HG03575 (cell line): ENCODE measurements at regions not wholly inside any gene's neighbourhood (a gene's known extent, or its start where the extent isn't known, plus 50 kb on each side); places are given as distances from the start of the nearest gene placed in this dataset.

Experiments
- ATAC-seq: cut with Tn5 transposase; IDR thresholded peaks from one replicate; pipeline ENCODE4 v1.9.1; 2021; ENCODE audit not compliant: unreplicated experiment, insufficient number of reproducible peaks, low FRiP score; ENCODE audit errors: extremely low read depth

DNA sequence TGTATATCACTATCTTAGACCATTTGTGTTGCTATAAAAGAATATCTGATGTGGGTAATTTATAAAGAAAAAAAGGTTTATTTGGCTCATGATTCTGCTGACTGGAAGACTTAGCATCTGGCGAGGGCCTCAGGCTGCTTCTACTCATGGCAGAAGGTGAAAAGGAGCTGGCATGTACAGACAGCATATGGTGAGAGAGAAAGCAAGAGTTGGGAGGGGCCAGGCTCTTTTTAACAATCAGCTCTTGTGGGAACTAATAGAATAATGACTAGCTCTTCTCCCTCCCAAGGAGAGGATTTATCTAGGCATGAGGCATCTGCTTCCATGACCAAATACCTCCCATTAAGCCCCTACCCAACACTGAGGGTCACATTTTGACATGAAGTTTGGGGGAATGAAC lies 130.2 kb upstream of the SV2C start:
- no peak for ATAC-seq

DNA sequence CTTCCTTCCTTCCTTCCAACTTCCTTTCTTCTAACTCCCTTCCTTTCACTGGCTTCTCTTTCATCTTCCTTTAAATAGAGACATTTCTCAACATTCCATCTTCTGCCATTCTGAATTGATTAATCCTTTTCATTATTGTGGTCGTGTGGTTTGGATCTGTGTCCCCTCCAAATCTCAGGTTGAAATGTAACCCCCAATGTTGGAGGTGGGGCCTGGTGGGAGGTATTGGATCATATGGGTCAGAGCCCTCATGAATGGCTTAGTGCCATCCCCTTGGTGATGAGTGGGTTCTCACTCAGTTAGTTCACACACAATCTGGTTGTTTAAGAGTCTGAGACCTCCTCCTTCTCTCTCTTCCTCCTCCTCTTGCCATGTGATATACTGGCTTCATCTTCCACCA lies 130.9 kb upstream of the SV2C start:
- ATAC-seq = no peak

DNA sequence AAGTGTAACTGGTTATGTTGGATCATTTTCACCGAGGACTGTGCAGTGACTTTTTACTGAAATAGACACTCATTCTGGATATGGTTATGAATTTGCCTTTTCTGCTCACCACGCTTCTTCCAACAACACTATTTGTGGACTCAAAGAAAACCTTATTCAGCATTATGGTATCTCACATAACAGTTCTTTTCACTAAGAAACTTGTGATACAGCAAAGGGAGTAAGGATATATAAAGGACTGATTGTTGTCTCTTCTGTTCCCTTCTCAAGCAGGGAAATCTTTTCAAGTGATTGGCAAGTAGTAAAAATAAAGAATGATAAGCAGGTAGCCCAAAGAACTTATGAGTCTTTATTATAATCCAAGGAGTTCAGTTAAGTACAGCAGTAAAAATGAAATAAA lies 131.5 kb upstream of the SV2C start:
- no peak for ATAC-seq

DNA sequence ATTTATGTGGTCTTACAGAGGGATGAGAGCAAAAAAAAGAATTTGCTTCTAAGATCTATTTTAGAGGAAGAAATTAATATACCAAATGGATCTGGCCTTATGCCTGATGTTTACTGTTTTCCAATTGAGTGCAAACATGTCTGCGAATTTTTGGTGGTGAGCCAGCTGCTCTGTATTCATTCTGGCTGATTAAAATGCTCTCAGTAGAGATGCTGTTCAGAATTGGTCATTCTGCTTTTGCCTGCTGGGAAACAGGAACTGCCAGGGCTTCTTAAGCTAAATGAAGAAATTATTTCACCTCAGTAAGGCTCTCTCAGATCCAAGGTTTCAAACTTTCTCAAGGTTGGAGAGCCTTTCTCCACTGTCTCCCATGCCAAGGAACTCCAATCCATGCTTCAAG lies 132.0 kb upstream of the SV2C start:
- no peak for ATAC-seq

DNA sequence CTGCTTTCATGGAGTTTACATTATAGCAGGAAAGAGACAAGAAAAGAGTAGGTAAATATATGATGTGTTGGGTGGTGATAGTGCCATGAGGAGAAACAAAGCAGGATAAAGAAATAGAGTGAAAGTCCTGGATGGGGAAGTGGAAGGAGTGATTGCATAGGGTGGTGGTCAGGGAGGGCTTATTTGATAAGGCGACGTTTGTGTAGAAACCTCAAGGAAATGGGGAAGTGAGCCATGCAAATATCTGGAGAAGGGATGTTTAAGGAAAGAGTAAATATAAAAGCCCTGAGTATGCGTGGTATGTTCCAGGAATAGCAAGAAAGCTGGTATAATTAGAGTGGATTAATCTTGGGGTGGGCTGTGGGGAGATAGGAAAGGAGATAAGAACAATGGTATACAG lies 134.7 kb upstream of the SV2C start:
- no peak for ATAC-seq

DNA sequence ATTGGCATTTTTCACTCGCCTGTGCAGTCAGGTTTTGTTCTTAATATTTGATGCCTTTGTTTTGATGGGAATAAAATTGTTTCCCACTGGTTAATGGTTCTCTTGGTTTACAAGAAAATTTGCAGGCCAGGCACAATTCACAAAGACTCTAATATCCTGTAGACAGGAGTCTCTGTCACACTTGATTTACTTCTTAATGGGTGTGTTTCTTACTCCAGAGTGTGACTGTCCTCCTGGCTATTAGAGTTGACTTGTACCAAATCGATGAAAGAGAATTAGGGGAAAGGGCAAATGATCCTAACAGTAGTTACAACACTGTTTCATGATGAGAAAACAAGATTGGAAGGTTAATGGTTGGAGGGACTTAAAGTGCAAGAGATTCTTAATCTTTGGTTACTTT lies 142.8 kb upstream of the SV2C start:
- no peak for ATAC-seq

DNA sequence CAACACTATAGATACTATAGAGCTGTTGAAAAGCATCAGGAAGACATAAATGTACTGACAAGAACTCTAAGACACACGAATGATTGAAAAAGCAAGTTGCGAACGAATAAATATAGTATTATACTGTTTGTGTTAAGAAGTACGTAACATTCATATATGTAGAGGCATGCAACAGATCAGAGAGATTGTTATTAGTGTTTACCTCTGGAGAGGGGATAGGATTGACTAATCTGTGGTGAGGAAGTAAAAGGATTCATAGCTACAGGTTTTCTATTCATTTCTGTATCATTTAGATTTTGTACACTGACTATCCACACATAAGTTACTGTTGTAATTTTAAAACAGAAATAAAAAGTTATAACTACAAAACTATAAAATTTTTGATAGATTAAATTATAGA lies 147.6 kb upstream of the SV2C start:
- ATAC-seq = no peak

DNA sequence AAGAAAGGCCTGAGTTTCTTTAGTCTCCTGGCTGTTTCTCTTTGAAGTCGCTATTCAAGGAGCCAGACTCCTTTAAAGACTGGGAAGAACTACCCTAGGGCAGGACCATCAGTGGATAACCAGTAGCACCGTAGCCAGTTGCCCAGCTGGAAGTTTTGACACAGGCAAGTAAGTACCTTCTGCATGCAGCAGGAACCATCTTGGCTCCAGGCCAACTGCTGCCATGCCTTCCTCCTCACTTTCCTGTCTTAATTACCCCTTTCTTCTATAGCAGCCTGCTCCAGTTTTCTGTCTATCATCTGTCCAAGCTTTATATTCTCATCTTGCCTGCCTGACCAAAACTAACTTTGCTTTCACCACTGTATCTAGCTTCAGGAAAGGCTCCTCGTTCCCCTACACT lies 149.7 kb upstream of the SV2C start:
- ATAC-seq = no peak

DNA sequence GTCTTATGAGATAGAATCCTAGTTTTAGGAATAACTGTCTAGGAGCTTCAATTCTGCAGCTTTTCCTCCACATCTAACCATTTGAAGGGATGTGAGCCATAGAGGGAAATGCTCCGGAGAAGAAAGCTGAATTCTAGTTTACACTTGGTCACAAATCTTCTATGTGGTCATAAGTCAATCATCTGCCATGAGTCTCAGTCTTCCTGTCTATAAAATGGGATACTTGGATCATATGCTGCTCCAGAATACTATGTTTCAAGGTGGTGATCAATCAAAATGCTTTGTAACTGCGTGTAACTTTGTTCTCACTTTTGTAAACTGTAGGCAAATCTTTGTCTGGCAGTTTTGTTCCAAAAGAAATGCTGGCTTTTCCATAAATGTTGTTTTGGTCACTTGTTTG lies 152.0 kb upstream of the SV2C start:
- no peak for ATAC-seq

DNA sequence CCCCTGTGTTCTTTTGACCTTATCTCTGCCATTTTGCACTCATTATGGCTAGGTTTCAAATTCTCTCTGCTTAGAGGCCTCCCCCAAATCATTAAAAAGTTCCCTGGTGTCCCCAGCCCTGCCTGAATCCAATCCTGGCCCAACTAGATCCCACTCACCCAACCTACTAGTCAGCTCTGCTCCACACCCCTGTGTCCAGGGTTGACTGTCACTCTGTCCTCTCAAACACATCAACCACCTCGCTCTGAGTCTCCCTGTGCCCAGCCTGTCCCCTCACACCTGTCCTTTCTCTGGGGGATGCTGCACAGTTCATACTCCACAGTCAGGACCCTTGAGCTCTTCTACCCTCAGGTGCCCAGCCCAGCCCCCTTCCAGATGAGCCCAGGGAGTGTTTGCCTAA lies 154.2 kb upstream of the SV2C start:
- ATAC-seq = no peak

DNA sequence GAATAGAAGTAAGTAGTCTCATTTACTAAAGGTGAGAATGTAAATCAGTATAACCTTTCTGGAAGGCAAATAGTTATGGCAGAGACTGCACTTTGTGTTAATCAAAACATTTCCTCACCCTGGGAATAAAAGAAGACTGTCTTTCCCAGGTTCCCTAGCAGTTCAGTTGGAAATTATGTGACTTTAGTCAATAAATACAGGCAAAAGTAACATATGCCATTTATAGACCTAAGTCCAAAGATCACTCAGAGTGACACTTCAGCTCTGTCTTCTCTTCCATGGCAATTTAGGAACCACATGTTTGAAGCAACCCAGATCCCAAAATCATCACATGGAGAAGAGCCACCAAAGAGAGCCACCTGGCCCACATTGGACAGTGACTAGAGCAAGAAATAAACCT lies 160.7 kb upstream of the SV2C start:
- ATAC-seq = no peak

DNA sequence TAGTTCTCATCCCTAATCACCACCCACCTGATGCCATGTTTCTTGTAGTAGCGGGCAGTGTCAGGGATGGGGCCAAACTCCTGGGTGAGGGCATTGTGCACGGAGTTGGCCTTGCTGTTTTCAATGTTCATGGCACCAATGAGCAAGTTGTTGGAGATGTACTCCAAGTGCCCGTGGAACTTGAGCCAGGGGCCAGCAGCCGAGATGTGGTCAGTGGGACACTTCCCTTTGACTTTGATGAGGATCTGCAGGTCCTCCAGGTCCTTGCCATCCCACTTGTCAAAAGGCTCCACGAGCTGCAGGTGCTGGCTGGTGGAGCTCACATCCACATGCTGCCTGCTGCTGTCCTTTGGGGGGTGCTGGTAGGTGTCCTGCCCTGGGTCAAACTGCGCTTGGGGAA lies 162.2 kb upstream of the SV2C start:
- ATAC-seq = no peak

DNA sequence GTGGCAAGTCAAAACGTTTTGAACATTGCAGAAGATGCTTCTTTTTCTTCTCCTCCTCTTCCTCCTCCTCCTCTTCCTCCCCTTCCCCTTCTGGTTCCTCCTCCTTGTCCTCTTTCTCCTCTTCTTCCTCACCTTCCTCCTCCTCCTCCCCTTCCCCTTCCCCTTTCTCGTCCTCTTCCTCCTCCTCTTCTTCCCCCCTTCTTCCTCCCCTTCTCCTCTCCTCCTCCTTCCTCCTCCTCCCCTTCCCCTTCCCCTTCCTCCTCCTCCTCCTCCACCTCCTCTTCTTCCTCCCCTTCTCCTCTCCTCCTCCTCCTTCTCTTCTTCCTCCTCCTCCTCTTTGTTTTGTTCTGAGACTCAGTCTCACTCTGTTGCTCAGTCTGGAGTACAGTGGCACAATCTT lies 167.0 kb upstream of the SV2C start:
- no peak for ATAC-seq

DNA sequence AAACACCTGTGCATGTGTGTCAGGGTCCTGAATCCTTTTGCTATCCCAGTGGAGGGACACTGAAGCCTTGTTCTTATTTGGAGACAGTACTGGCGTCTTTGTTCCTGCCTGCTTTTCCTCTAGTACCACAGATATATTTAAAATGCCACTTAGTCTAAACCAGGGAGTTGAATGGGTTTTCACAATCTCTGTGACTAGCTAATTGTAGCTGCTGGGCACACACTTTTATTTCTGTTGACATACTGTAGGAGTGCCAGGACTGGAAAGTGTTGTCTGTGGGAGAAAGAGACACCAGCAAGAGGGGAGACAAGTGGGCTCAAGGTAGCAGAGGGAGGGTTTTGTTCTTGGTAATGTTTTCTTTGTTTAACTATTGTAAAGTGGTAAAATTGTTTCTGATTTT lies 174.0 kb upstream of the SV2C start:
- no peak for ATAC-seq

DNA sequence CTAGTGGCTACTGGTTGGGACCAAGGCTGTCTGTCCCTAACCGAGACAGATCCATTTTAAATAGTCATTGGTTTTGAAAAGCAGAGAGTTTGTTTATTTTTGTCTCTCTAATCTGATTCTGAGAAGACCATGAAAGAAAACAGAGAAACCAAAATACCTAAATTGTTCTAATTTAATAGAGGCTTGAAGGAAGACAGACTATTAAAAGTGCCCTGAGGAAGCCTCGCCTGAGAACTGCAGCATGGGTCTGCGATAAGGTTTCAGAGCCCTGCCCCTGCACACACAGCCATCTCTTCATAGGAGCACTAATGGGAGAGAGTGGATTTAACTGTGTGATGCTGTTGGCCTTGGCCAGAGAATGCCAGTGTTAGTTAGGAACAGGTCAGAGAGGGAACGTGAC lies 175.5 kb upstream of the SV2C start:
- no peak for ATAC-seq

DNA sequence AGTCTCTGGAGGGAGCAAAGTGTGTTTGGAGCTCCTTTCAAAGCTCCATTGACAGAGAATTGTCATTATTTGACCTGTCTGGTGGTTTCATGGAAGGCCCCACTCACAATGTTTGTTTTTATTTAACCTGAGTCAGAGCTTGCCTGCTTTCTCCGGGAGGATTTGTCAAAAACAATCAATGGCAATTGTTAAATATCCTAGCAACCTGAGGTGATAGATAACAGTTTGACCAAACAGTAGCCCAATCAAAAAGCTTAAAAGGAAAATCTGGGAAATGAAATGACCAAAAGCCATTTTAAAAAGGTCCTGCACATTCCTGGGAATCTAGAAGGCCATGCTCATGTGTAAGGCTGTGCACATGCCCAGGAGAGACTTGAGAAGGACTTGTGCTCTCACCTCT lies 177.2 kb upstream of the POC5 start:
- no peak for ATAC-seq

DNA sequence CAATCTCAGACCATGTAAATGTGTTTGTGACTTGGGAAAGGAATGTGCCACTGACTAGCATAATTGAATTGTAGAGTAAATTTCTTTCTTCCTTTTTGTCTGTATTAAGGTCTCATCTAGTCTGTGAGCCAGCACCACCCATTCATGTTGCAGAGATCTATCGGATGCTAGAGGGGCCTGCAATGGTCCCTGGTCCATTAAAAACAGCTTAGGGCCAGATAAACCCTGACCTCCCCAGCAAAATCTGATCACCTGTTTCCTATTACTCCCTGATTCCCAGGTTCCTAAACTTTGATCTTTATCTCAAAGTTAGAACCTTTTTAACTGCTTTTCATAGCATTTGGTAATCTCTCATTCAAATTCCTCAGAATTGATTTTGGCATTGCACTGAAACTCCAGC lies 174.5 kb upstream of the POC5 start:
- ATAC-seq = no peak

DNA sequence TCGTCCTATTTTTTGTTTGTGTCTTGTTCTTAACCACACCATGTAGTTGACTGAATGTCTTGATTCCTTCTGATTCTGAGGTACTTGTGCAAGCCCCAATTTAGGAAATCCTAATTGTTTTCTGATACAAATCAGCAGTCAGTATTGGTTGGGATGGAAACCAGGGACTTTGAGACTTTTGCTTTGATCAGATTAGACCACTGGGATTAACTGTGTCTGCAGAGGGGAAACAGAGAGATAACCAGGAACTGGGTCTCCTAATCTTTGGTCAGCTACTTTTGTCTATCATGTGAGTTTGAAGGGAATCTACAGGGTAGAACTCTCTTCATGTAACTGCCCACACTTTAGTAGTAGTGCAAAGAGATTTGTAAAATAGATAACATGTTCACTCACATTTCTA lies 173.8 kb upstream of the POC5 start:
- ATAC-seq = no peak

DNA sequence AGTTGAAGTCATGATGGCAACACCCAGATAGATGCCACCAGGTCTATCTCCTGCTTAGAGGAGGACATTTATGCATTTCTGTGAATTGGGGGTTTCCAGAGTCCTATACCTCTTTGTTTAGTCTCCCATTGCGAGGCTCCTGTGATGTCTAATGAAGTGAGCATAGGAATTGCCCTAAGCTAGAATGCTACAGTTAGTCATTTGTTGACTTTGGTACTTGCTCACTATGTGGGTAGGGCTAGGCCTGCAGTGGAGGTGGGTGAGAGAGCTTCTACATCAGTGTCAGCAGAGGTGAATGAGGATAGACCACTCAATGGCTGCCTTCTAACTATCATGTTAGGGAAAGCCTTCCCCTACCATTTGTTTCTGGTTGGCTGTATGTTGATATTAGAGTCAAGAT lies 173.3 kb upstream of the POC5 start:
- ATAC-seq = no peak

DNA sequence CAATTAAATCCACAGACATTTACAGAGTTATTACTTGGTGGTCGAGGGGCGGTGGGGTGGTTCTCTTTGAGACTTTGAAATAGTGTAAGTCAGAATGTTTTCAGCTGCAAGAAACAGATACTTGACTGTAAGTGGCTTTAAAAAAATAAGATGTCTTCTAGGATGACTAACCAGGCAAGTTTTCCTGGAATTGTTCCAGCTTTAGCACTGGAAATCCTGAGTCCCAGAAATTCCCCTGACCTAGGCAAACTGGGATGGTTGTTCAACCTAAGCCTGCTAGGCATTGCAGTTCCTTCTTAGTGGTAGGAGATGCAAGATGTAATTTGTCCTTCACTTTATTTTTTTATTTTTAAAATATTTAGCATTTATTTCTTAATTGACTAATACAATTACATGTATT lies 169.5 kb upstream of the POC5 start:
- no peak for ATAC-seq

DNA sequence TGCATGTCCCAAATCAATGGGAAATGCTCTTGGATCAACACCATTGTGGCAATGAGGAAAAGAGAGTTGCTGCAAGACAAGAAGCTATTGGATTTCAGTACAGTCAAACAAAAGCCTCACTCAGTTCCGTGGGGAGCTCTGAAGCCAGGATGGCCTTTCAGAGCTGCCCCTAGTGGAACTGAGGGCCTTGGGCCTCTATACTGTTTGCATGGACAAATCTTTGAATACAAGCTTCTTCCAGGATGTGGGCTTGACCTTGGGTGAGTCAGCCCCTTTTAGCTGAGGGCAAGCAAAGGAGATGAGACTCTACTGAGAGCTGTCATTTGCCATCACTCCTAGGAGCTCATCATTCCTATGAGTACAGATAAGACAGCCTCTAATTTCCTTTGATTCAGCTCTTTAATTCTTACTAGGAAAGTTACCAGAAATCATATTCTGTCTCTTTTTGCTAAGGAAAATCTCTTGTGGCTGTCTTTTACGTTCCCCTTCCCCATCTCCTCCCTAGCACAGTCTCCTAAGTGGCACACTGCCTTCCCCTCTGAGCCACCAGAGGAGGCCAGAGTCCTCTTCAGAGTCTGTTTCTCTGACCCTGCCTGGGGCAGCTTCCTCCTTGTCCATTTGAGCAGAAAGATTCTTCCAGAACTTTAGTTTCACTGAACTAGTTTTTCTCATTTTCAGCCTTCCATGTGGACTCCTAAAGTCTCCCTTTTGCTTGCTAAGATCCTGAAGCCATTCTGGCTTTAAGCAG lies 168.8 kb upstream of the POC5 start:
- ATAC-seq = no peak
